ENCODE measurements at regions not wholly inside any gene's neighbourhood (a gene's known extent, or its start where the extent isn't known, plus 50 kb on each side); places are given as distances from the start of the nearest gene placed in this dataset.

GRCh38 chr6:76772951-76773350, 690.3 kb downstream of the HTR1B start:
- TF ChIP-seq BHLHE40 (IDR thresholded peaks at IDR 0.05; ENCODE audit: borderline replicate concordance) (no peak), SUZ12 (IDR thresholded peaks at IDR 0.05) (no peak), FOXM1 (IDR thresholded peaks at IDR 0.05; ENCODE audit: borderline replicate concordance) (no peak), FOXK2 (IDR thresholded peaks at IDR 0.05) (no peak), ARNT (IDR thresholded peaks at IDR 0.05) (no peak), LEF1 (IDR thresholded peaks at IDR 0.05; ENCODE audit: borderline replicate concordance) (no peak), TARDBP (IDR thresholded peaks at IDR 0.05) (no peak), ELF4 (IDR thresholded peaks at IDR 0.05) (no peak)

Measured in HEK293T (cell line).